ENCODE measurements at regions not wholly inside any gene's neighbourhood (a gene's known extent, or its start where the extent isn't known, plus 50 kb on each side); places are given as distances from the start of the nearest gene placed in this dataset.

DNA sequence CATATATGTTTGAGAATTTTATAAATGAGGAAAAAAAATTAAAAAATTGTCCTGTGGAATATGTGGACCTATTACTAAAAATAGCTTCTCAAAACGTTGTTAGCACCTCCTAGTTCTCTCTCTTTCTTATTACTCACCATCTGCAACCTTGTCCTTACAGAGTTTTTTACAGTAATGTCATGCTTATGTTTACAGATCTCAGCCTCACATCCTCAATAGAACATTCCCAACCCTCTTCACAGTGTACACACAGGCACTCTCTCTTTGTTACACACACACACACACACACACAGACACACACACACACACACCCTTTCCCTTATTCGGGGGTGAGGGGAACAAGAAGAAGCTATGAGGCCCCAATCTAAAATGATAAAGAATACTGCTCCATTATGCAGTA, 197.7 kb downstream of the SLITRK6 start:
- 28 to 47% methylated on average over 2 of the region's 2 CpGs for WGBS, 2 donors (ENCODE audit: low coverage in 1 of 2)
- Histone ChIP-seq H3K9me3 (no peaks in the 10 kb centered on the region), H3K4me3 (no peak overlapping the region), H3K27me3 (no peaks in the 10 kb centered on the region), H3K27ac (no peak overlapping the region), H3K4me1 (no peaks in the 10 kb centered on the region), H3K36me3 (no peaks in the 10 kb centered on the region)
- TF ChIP-seq, protein P1, sequence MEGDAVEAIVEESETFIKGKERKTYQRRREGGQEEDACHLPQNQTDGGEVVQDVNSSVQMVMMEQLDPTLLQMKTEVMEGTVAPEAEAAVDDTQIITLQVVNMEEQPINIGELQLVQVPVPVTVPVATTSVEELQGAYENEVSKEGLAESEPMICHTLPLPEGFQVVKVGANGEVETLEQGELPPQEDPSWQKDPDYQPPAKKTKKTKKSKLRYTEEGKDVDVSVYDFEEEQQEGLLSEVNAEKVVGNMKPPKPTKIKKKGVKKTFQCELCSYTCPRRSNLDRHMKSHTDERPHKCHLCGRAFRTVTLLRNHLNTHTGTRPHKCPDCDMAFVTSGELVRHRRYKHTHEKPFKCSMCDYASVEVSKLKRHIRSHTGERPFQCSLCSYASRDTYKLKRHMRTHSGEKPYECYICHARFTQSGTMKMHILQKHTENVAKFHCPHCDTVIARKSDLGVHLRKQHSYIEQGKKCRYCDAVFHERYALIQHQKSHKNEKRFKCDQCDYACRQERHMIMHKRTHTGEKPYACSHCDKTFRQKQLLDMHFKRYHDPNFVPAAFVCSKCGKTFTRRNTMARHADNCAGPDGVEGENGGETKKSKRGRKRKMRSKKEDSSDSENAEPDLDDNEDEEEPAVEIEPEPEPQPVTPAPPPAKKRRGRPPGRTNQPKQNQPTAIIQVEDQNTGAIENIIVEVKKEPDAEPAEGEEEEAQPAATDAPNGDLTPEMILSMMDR (IDR thresholded peaks at IDR 0.05), result no peak
- no peak for TF ChIP-seq POLR2A (IDR thresholded peaks at IDR 0.05)
- no peak for TF ChIP-seq EP300 (IDR thresholded peaks at IDR 0.05; ENCODE audit: low read depth)
- TF ChIP-seq POLR2AphosphoS5 (IDR thresholded peaks at IDR 0.05), result no peak
- in situ Hi-C loops (cut with MboI; ENCODE audit: low pct_ligation_motif_present in 1 of 4, low pct_unique_long_range_greater_than_20kb in 1 of 4, low sequenced_read_pairs in 3 of 4) (no loop called here), intact Hi-C loops (cut with DNase I; ENCODE audit: low total_unique reads) (no loop called here)
- DNase-seq, result no peak

DNA sequence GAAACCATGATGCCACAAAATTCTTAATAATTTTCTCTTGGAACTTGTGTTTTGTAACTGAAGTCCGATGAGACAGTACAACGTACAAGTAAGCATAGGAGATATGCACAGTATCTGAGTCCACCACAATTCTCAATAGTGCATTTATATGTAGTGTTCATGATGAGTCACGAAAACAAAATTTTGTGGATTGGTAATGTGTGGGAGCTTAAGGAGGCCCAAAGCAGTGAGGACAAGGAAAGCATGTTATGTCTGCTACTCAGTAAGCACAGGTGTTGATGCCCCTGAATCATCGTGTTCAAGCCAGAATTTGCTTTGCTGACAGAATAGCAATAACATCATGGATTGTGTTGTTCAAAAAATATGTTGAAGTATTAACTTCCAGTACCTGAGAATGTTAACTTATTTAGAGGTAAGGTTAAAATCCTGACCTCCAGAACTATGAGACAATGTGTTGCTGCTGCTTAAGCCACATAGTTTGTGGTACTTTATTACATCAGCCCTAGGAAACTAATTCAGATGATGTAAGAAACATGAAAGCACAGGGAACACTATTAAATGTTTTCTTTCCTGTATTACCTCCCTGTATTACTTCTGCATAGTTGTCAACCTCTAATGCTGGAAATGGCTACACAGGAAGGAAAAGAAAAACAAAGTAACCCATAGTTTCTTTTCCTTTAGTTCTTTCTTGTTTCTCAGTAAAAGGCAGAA, 201.3 kb downstream of the SLITRK6 start:
- H3K9me3 ChIP-seq, result no peaks in the 10 kb centered on the region
- intact Hi-C loops (cut with DNase I; ENCODE audit: low total_unique reads), result no loop called here
- in situ Hi-C loops (cut with MboI; ENCODE audit: low pct_ligation_motif_present in 1 of 4, low pct_unique_long_range_greater_than_20kb in 1 of 4, low sequenced_read_pairs in 3 of 4), result no loop called here

DNA sequence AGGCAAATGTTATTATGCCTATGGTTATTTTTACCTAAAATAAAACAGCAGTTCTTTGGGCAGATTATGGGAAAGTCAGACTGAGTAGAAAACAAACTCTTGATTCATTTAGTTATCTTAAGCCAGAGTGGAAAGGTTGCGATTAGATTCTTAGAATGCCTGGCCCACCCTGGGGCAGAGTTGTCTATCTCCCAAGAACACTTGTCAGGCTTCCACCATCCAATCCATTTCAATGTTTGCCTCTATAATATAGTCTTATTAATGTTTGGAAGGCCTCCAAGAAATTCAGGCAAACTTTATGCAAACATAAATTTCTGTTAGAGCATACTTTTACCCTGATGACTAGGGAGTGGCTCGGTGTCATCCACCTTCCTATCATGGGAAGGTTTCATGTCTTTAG, 207.0 kb downstream of the SLITRK6 start:
- no peak for TF ChIP-seq POLR2AphosphoS5 (IDR thresholded peaks at IDR 0.05)
- TF ChIP-seq, protein P1 (IDR thresholded peaks at IDR 0.05), result no peak
- TF ChIP-seq POLR2A (IDR thresholded peaks at IDR 0.05), result no peak
- TF ChIP-seq EP300 (IDR thresholded peaks at IDR 0.05; ENCODE audit: low read depth), result no peak
- DNase-seq, result no peak
- WGBS, 2 donors (ENCODE audit: low coverage in 1 of 2), result 90 to 100% methylated on average over 1 to 2 of the region's 2 CpGs
- H3K4me3 ChIP-seq, result no peak overlapping the region
- intact Hi-C loops (cut with DNase I; ENCODE audit: low total_unique reads) (no loop called here), in situ Hi-C loops (cut with MboI; ENCODE audit: low pct_ligation_motif_present in 1 of 4, low pct_unique_long_range_greater_than_20kb in 1 of 4, low sequenced_read_pairs in 3 of 4) (no loop called here)
- H3K9me3 ChIP-seq, result no peaks in the 10 kb centered on the region
- no peaks in the 10 kb centered on the region for H3K27me3 ChIP-seq
- no peak overlapping the region for H3K27ac ChIP-seq
- no peaks in the 10 kb centered on the region for H3K36me3 ChIP-seq
- H3K4me1 ChIP-seq, result no peaks in the 10 kb centered on the region

More for the DNA sequence above, 201.3 kb downstream of the SLITRK6 start:
- H3K27ac ChIP-seq, result no peak overlapping the region
- no peaks in the 10 kb centered on the region for H3K4me1 ChIP-seq
- WGBS, 2 donors (ENCODE audit: low coverage in 1 of 2), result 78 to 83% methylated on average over 3 to 4 of the region's 4 CpGs
- TF ChIP-seq POLR2A (IDR thresholded peaks at IDR 0.05) (no peak), EP300 (IDR thresholded peaks at IDR 0.05; ENCODE audit: low read depth) (no peak), POLR2AphosphoS5 (IDR thresholded peaks at IDR 0.05) (no peak)
- TF ChIP-seq, protein P1 (IDR thresholded peaks at IDR 0.05), result no peak
- no peaks in the 10 kb centered on the region for H3K27me3 ChIP-seq
- DNase-seq, result no peak
- H3K36me3 ChIP-seq, result no peaks in the 10 kb centered on the region
- H3K4me3 ChIP-seq, result no peak overlapping the region

DNA sequence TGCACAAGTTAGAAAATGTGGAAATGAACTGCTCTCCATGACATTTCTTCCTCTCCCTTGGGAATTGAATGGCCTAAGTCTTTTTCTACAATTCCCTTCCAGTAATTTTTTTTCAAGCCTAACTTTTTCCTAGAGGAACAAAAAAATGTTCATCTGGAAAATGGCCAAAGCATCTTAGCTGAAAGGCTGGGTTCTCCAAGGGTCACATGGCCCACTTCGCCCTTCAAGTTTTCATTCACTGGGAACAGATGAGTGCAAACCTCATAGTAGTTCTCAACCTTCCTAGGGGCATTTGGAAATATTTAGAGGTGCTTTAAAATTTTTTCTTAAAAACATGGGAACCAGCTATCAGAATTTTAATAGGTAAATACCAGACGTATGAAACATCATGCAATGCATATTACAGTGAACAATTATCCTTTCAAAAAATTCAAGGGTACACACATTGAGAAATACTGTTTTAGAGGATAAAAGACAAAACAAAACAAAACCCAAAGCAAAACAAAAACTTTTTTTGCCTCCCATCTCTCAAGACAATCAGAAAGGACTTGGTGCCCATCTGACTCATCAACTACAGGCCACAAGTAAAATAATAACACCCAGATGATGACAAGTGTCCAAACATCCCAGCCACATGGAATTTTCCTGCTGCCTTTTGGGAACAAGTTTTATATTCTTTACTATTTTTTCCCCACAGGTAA, 208.8 kb downstream of the SLITRK6 start:
- Histone ChIP-seq H3K36me3 (no peaks in the 10 kb centered on the region), H3K4me3 (no peak overlapping the region), H3K9me3 (no peaks in the 10 kb centered on the region), H3K27me3 (no peaks in the 10 kb centered on the region), H3K4me1 (no peaks in the 10 kb centered on the region), H3K27ac (no peak overlapping the region)
- in situ Hi-C loops (cut with MboI; ENCODE audit: low pct_ligation_motif_present in 1 of 4, low pct_unique_long_range_greater_than_20kb in 1 of 4, low sequenced_read_pairs in 3 of 4) (no loop called here), intact Hi-C loops (cut with DNase I; ENCODE audit: low total_unique reads) (no loop called here)
- no peak for DNase-seq
- WGBS, 2 donors (ENCODE audit: low coverage in 1 of 2), result 80 to 82% methylated on average over 2 of the region's 2 CpGs
- TF ChIP-seq, protein P1 (IDR thresholded peaks at IDR 0.05), result no peak
- no peak for TF ChIP-seq POLR2A (IDR thresholded peaks at IDR 0.05)
- TF ChIP-seq POLR2AphosphoS5 (IDR thresholded peaks at IDR 0.05), result no peak
- TF ChIP-seq EP300 (IDR thresholded peaks at IDR 0.05; ENCODE audit: low read depth), result no peak
